HepG2 (cell line): ENCODE measurements at regions not wholly inside any gene's neighbourhood (a gene's known extent, or its start where the extent isn't known, plus 50 kb on each side); places are given as distances from the start of the nearest gene placed in this dataset.

Source experiments
- ATAC-seq: fragments of 200-7000 bp; cut with Tn5 transposase; 3 replicates; pipeline ENCODE4 v1.9.1; 2020; ENCODE audit warnings: mild to moderate bottlenecking, moderate library complexity
- BruUV-seq: library from RNA; stranded (reverse); fragments of 400-500 nt; replicated peaks from 2 replicates; lab custom pipeline; 2021; lab: Mats Ljungman, UMichigan
- CTCF ChIA-PET: fragments of 300-600 bp; formaldehyde crosslinking; extraction: SDS; loops from one replicate; lab custom pipeline; 2021; ENCODE audit warnings: low total read pairs, inconsistent platforms, low intra/inter-chr PET ratio; lab: Yijun Ruan, JAX
- POLR2A ChIA-PET: fragments of 350-600 bp; sonication (Branson Sonifier 250); formaldehyde crosslinking; loops from one replicate; lab custom pipeline; 2020; ENCODE audit warnings: antibody characterized with exemption, inconsistent platforms; lab: Yijun Ruan, JAX
- DNase-seq: peaks from one replicate; pipeline ENCODE4 v3.0.0-alpha.2; 2015; ENCODE audit warnings: low spot score
- FAIRE-seq: peaks from 3 replicates; lab custom pipeline; 2011; peaks lifted over from hg19 to GRCh38; lab: Jason Lieb, UNC
- H2AFZ ChIP-seq: one replicate; pipeline ENCODE4 v1.6.1; 2011; ENCODE audit warnings: low read length, inconsistent platforms
- H3K27ac ChIP-seq: fragments of 300-600 bp; 3 replicates; pipeline ENCODE4 v1.8.0; 2011; ENCODE audit warnings: mixed run types, mild to moderate bottlenecking, mixed read lengths, low read length, inconsistent platforms; ENCODE audit not compliant: insufficient read depth; ENCODE audit errors: extremely low read length
- H3K27me3 ChIP-seq, 2 experiments: fragments of 200-600 bp in 1 of 2; 2 replicates in 1 of 2; 3 replicates in 1 of 2; pipeline versions ENCODE4 v1.6.0 to v1.8.0; 2011; ENCODE audit warnings: low read length in 2 of 2, mild to moderate bottlenecking in 2 of 2, moderate library complexity in 2 of 2, inconsistent platforms in 1 of 2; ENCODE audit not compliant: insufficient read depth in 2 of 2, control insufficient read depth in 1 of 2
- H3K36me3 ChIP-seq, 2 experiments: fragments of 200-600 bp in 1 of 2; replicated peaks in 1 of 2; 2 replicates in 1 of 2; 3 replicates in 1 of 2; pipeline versions ENCODE4 v1.5.1 to v1.8.0; 2011; ENCODE audit warnings: low read length in 2 of 2, inconsistent platforms in 1 of 2; ENCODE audit not compliant: insufficient read depth in 2 of 2, control insufficient read depth in 1 of 2
- H3K4me1 ChIP-seq: 2 replicates; pipeline ENCODE4 v1.5.1; 2012; ENCODE audit warnings: low read length, inconsistent platforms; ENCODE audit not compliant: insufficient read depth
- H3K4me2 ChIP-seq: 2 replicates; pipeline ENCODE4 v1.6.0; 2011; ENCODE audit warnings: low read depth, low read length, inconsistent platforms
- H3K4me3 ChIP-seq, 3 experiments: fragments of 200-600 bp in 1 of 3; sonication (generic), shearing (Covaris generic) in 1 of 3; replicated peaks in 1 of 3; 2 replicates each; pipeline ENCODE4 v1.5.1; 2011 to 2016; ENCODE audit warnings: low read length in 3 of 3, inconsistent platforms in 2 of 3, low read depth in 2 of 3, mild to moderate bottlenecking in 2 of 3, control low read depth in 1 of 3, mixed read lengths in 1 of 3; ENCODE audit not compliant: insufficient read depth in 1 of 3
- H3K79me2 ChIP-seq: one replicate; pipeline ENCODE4 v1.6.1; 2011; ENCODE audit warnings: low read length, inconsistent platforms; ENCODE audit not compliant: insufficient read depth
- H3K9ac ChIP-seq: 2 replicates; pipeline ENCODE4 v1.6.0; 2011; ENCODE audit warnings: mild to moderate bottlenecking, low read depth, low read length, inconsistent platforms; ENCODE audit not compliant: insufficient read depth
- H3K9me3 ChIP-seq: 2 replicates; pipeline ENCODE4 v1.5.1; 2012; ENCODE audit warnings: mild to moderate bottlenecking, low read length
- H4K20me1 ChIP-seq: 2 replicates; pipeline ENCODE4 v1.6.0; 2011; ENCODE audit warnings: inconsistent platforms, mild to moderate bottlenecking, low read length, moderate library complexity; ENCODE audit not compliant: insufficient read depth
- DPF2 ChIP-seq: sonication (generic); formaldehyde crosslinking; IDR thresholded peaks from 2 replicates; pipeline ENCODE4 v1.4.0; 2020; ENCODE audit warnings: mild to moderate bottlenecking, low read depth, missing genetic modification reagents, borderline replicate concordance
- ELK4 ChIP-seq: sonication (generic); formaldehyde crosslinking; IDR thresholded peaks from 2 replicates; pipeline ENCODE4 v1.9.0; 2021; ENCODE audit warnings: missing genetic modification reagents, borderline replicate concordance
- FOXO4 ChIP-seq: sonication (generic); formaldehyde crosslinking; conservative IDR thresholded peaks from 2 replicates; pipeline ENCODE4 v1.8.1; 2023; ENCODE audit warnings: missing genetic modification reagents
- MED13 ChIP-seq: sonication (generic); formaldehyde crosslinking; IDR thresholded peaks from 2 replicates; pipeline ENCODE4 v1.5.0; 2020; ENCODE audit warnings: missing genetic modification reagents
- NFIC ChIP-seq: IDR thresholded peaks from 2 replicates; pipeline ENCODE4 v1.6.1; 2012; ENCODE audit warnings: mild to moderate bottlenecking, low read length, inconsistent platforms
- TEF ChIP-seq: sonication (generic); formaldehyde crosslinking; IDR thresholded peaks from 2 replicates; pipeline ENCODE4 v1.5.0; 2020; ENCODE audit warnings: missing genetic modification reagents
- ZNF362 ChIP-seq: sonication (generic); formaldehyde crosslinking; IDR thresholded peaks from 2 replicates; pipeline ENCODE4 v1.4.0; 2020; ENCODE audit warnings: missing genetic modification reagents, mild to moderate bottlenecking, borderline replicate concordance
- ZNF629 ChIP-seq: sonication (generic); formaldehyde crosslinking; conservative IDR thresholded peaks from 2 replicates; pipeline ENCODE4 v1.5.0; 2020; ENCODE audit warnings: missing genetic modification reagents
- WGBS: methylation state at CpG from one replicate; pipeline ENCODE4 v1.1.6; 2017; ENCODE audit warnings: low lambda C conversion rate; 5-methylcytosine and 5-hydroxymethylcytosine counted together
- in situ Hi-C: cut with HindIII; loops from 2 replicates; pipeline ENCODE4 v1.10.0; 2017; ENCODE audit warnings: low pct_unique_long_range_greater_than_20kb; ENCODE audit not compliant: extremely low pct_ligation_motif_present
- intact Hi-C: fragments of 100-400 bp; cut with micrococcal nuclease; formaldehyde crosslinking; loops from one replicate; pipeline ENCODE4 v1.10.0; 2022; ENCODE audit not compliant: unreplicated experiment

GRCh38 chr2:122077114-122077513 is 321.7 kb downstream of the TSN start:
- H3K4me3 ChIP-seq = no peak overlapping the region
- H3K79me2 ChIP-seq = no peaks in the 10 kb centered on the region
- H3K4me1 ChIP-seq = no peaks in the 10 kb centered on the region
- no peak overlapping the region for H3K27ac ChIP-seq
- DNase-seq = no peak
- ChIA-PET POLR2A (no interaction called here), CTCF (no interaction called here)
- no peak overlapping the region for H3K4me2 ChIP-seq
- no peaks in the 10 kb centered on the region for H3K9me3 ChIP-seq
- in situ Hi-C loops (no loop called here), intact Hi-C loops (no loop called here)
- no peaks in the 10 kb centered on the region for H3K36me3 ChIP-seq
- H3K9ac ChIP-seq = no peak overlapping the region
- no peak overlapping the region for H2AFZ ChIP-seq
- no peaks in the 10 kb centered on the region; a peak in 2 of 5 replicates for H3K27me3 ChIP-seq
- TF ChIP-seq ZNF629 (CRISPR knock-in tag) = peak; percentile 67
- TF ChIP-seq TEF = no peak
- TF ChIP-seq, all 625 proteins: peak for 1
- ATAC-seq = no peak
- no TSS peak for BruUV-seq
- no peaks in the 10 kb centered on the region for H4K20me1 ChIP-seq
- no peak for FAIRE-seq
- WGBS = 54% methylated on average over 2 of the region's 3 CpGs

- Histone ChIP-seq H3K36me3 (no peaks in the 10 kb centered on the region), H3K27me3 (no peaks in the 10 kb centered on the region; a peak in 1 of 5 replicates), H2AFZ (no peak overlapping the region), H4K20me1 (no peaks in the 10 kb centered on the region), H3K27ac (no peak overlapping the region), H3K9me3 (no peaks in the 10 kb centered on the region), H3K4me1 (no peaks in the 10 kb centered on the region), H3K79me2 (no peaks in the 10 kb centered on the region), H3K9ac (no peak overlapping the region), H3K4me2 (no peak overlapping the region), H3K4me3 (no peak overlapping the region)
- 17% methylated on average over 4 of the region's 4 CpGs for WGBS
- ChIA-PET POLR2A (no interaction called here), CTCF (no interaction called here)
- BruUV-seq = no TSS peak
- no peak for DNase-seq
- in situ Hi-C loops (no loop called here), intact Hi-C loops (no loop called here)
- no peak for ATAC-seq
- no peak for TF ChIP-seq ZNF362 (CRISPR knock-in tag)
- no peak for TF ChIP-seq ELK4 (CRISPR knock-in tag)
- no peak for TF ChIP-seq NFIC
- no peak for TF ChIP-seq MED13 (CRISPR knock-in tag)
- TF ChIP-seq FOXO4 (CRISPR knock-in tag) = 0 out of 2 replicates have a peak, but pooled peaks have one; percentile 30
- TF ChIP-seq DPF2 (CRISPR knock-in tag) = no peak
- no peak for FAIRE-seq
These were observed 322.3 kb downstream of the TSN start for GRCh38 chr2:122077771-122078170.
